GM23338 (cell line): ENCODE measurements at regions not wholly inside any gene's neighbourhood (a gene's known extent, or its start where the extent isn't known, plus 50 kb on each side); places are given as distances from the start of the nearest gene placed in this dataset.

ENCODE experiments used
- ATAC-seq: fragments of 200-7000 bp; cut with Tn5 transposase; 3 replicates; pipeline ENCODE4 v1.9.1; 2020
- DNase-seq: peaks from one replicate; pipeline ENCODE4 v3.0.0-alpha.2; 2015; ENCODE audit warnings: low spot score
- H2AFZ ChIP-seq: fragments of 200-600 bp; sonication (generic); 2 replicates; pipeline ENCODE4 v1.8.0; 2016; ENCODE audit warnings: antibody characterized with exemption, mild to moderate bottlenecking, moderate library complexity
- H3F3A ChIP-seq: fragments of 200-600 bp; sonication (generic); replicated peaks from 2 replicates; pipeline ENCODE4 v1.8.0; 2017; ENCODE audit warnings: antibody characterized with exemption, mixed run types, low read depth
- H3K27ac ChIP-seq: fragments of 200-600 bp; sonication (generic); 2 replicates; pipeline ENCODE4 v1.6.1; 2016; ENCODE audit warnings: low read depth
- H3K27me3 ChIP-seq: fragments of 200-600 bp; sonication (generic); 2 replicates; pipeline ENCODE4 v1.8.0; 2016; ENCODE audit warnings: mild to moderate bottlenecking, mixed run types, moderate library complexity; ENCODE audit not compliant: insufficient read depth
- H3K36me3 ChIP-seq: fragments of 200-600 bp; sonication (generic); 2 replicates; pipeline ENCODE4 v1.8.0; 2016; ENCODE audit warnings: mild to moderate bottlenecking; ENCODE audit not compliant: insufficient read depth
- H3K4me1 ChIP-seq: fragments of 200-600 bp; sonication (generic); 2 replicates; pipeline ENCODE4 v1.8.0; 2016; ENCODE audit warnings: mild to moderate bottlenecking, moderate library complexity; ENCODE audit not compliant: insufficient read depth
- H3K4me2 ChIP-seq: fragments of 200-600 bp; sonication (generic); 2 replicates; pipeline ENCODE4 v1.7.1; 2017; ENCODE audit warnings: mixed run types
- H3K4me3 ChIP-seq: fragments of 200-600 bp; sonication (generic); 2 replicates; pipeline ENCODE4 v1.6.1; 2016; ENCODE audit warnings: mixed run types
- H3K79me2 ChIP-seq: fragments of 200-600 bp; sonication (generic); replicated peaks from 2 replicates; pipeline ENCODE4 v1.8.0; 2017; ENCODE audit warnings: mild to moderate bottlenecking; ENCODE audit not compliant: insufficient read depth
- H3K9me2 ChIP-seq: fragments of 200-600 bp; sonication (generic); 2 replicates; pipeline ENCODE4 v1.8.0; 2017; ENCODE audit not compliant: insufficient read depth
- H4K20me1 ChIP-seq: fragments of 200-600 bp; sonication (generic); replicated peaks from 2 replicates; pipeline ENCODE4 v1.8.0; 2017; ENCODE audit warnings: mild to moderate bottlenecking; ENCODE audit not compliant: insufficient read depth
- H3K27ac Mint-ChIP-seq: 2 replicates; pipeline ENCODE4 v1.8.0; 2020; ENCODE audit warnings: inconsistent platforms, mild to moderate bottlenecking, moderate library complexity, mixed read lengths
- H3K27me3 Mint-ChIP-seq: 3 replicates; pipeline ENCODE4 v1.8.0; 2022; ENCODE audit warnings: low read depth, mild to moderate bottlenecking, moderate library complexity, mixed read lengths, inconsistent platforms; ENCODE audit not compliant: insufficient read depth, poor library complexity
- H3K36me3 Mint-ChIP-seq: 3 replicates; pipeline ENCODE4 v1.8.0; 2021; ENCODE audit warnings: low read depth, mild to moderate bottlenecking, inconsistent platforms, moderate library complexity, mixed read lengths
- H3K4me1 Mint-ChIP-seq: 3 replicates; pipeline ENCODE4 v1.8.0; 2020; ENCODE audit warnings: mild to moderate bottlenecking, inconsistent platforms, mixed read lengths
- H3K4me3 Mint-ChIP-seq: 3 replicates; pipeline ENCODE4 v1.8.0; 2021; ENCODE audit warnings: moderate library complexity, mild to moderate bottlenecking, inconsistent platforms, mixed read lengths
- H3K9me3 Mint-ChIP-seq: 3 replicates; pipeline ENCODE4 v1.8.0; 2020; ENCODE audit warnings: moderate library complexity, mild to moderate bottlenecking, inconsistent platforms, mixed read lengths
- CREB1 ChIP-seq: fragments of 250-450 bp; sonication (Bioruptor Pico); IDR thresholded peaks from 2 replicates; pipeline ENCODE4 v1.5.0; 2020; ENCODE audit warnings: low read depth, mild to moderate bottlenecking, moderate library complexity
- EZH2 ChIP-seq: fragments of 200-600 bp; sonication (generic); IDR thresholded peaks from one replicate; pipeline ENCODE4 v1.8.0; 2017; ENCODE audit warnings: antibody characterized with exemption, mild to moderate bottlenecking, low read depth; ENCODE audit not compliant: unreplicated experiment
- JUNB ChIP-seq: IDR thresholded peaks from one replicate; pipeline ENCODE4 v1.6.1; 2016; ENCODE audit warnings: antibody characterized with exemption; ENCODE audit not compliant: unreplicated experiment
- NANOG ChIP-seq: IDR thresholded peaks from 2 replicates; pipeline ENCODE4 v1.6.1; 2016; ENCODE audit warnings: antibody characterized with exemption, borderline replicate concordance
- POLR2AphosphoS5 ChIP-seq: IDR thresholded peaks from 2 replicates; pipeline ENCODE4 v1.6.1; 2016; ENCODE audit warnings: antibody characterized with exemption, low read depth
- STAT1 ChIP-seq: IDR thresholded peaks from one replicate; pipeline ENCODE4 v1.6.1; 2016; ENCODE audit warnings: antibody characterized with exemption; ENCODE audit not compliant: unreplicated experiment
- ZNF114 ChIP-seq: fragments of 250-450 bp; sonication (Bioruptor Pico); IDR thresholded peaks from 2 replicates; pipeline ENCODE4 v1.5.0; 2020; ENCODE audit warnings: mild to moderate bottlenecking, moderate library complexity
- TF ChIP-seq, protein P1 (sequence below): fragments of 250-450 bp; sonication (Bioruptor Pico); IDR thresholded peaks from 2 replicates; pipeline ENCODE4 v1.5.0; 2020; ENCODE audit warnings: mild to moderate bottlenecking, moderate library complexity

- no peaks in the 10 kb centered on the region for H3K27me3 ChIP-seq
- H3K4me1 Mint-ChIP-seq = peaks cover 17% of the 10 kb centered on the region
- no peak overlapping the region for H3K4me3 Mint-ChIP-seq
- H3K9me2 ChIP-seq = peaks cover 13% of the 10 kb centered on the region; the same call in 1 of the 2 replicates
- H3K4me1 ChIP-seq = no peaks in the 10 kb centered on the region
- no peak overlapping the region for H3K27ac ChIP-seq
- H3K9me3 Mint-ChIP-seq = no peaks in the 10 kb centered on the region; the same call in 2 of the 3 replicates
- no peak overlapping the region for H3K4me3 ChIP-seq
- no peaks in the 10 kb centered on the region for H3K79me2 ChIP-seq
- DNase-seq = no peak
- no peak overlapping the region for H3K4me2 ChIP-seq
- H3K36me3 Mint-ChIP-seq = no peaks in the 10 kb centered on the region; the same call in 2 of the 3 replicates
- H3F3A ChIP-seq = no peaks in the 10 kb centered on the region
- no peak overlapping the region for H3K27ac Mint-ChIP-seq
- ATAC-seq = no peak
- no peaks in the 10 kb centered on the region for H4K20me1 ChIP-seq
- H3K36me3 ChIP-seq = no peaks in the 10 kb centered on the region
- TF ChIP-seq STAT1 (no peak), POLR2AphosphoS5 (no peak), NANOG (no peak), ZNF114 (CRISPR knock-in tag) (no peak), EZH2 (no peak), CREB1 (no peak), JUNB (no peak)
- TF ChIP-seq, protein P1, sequence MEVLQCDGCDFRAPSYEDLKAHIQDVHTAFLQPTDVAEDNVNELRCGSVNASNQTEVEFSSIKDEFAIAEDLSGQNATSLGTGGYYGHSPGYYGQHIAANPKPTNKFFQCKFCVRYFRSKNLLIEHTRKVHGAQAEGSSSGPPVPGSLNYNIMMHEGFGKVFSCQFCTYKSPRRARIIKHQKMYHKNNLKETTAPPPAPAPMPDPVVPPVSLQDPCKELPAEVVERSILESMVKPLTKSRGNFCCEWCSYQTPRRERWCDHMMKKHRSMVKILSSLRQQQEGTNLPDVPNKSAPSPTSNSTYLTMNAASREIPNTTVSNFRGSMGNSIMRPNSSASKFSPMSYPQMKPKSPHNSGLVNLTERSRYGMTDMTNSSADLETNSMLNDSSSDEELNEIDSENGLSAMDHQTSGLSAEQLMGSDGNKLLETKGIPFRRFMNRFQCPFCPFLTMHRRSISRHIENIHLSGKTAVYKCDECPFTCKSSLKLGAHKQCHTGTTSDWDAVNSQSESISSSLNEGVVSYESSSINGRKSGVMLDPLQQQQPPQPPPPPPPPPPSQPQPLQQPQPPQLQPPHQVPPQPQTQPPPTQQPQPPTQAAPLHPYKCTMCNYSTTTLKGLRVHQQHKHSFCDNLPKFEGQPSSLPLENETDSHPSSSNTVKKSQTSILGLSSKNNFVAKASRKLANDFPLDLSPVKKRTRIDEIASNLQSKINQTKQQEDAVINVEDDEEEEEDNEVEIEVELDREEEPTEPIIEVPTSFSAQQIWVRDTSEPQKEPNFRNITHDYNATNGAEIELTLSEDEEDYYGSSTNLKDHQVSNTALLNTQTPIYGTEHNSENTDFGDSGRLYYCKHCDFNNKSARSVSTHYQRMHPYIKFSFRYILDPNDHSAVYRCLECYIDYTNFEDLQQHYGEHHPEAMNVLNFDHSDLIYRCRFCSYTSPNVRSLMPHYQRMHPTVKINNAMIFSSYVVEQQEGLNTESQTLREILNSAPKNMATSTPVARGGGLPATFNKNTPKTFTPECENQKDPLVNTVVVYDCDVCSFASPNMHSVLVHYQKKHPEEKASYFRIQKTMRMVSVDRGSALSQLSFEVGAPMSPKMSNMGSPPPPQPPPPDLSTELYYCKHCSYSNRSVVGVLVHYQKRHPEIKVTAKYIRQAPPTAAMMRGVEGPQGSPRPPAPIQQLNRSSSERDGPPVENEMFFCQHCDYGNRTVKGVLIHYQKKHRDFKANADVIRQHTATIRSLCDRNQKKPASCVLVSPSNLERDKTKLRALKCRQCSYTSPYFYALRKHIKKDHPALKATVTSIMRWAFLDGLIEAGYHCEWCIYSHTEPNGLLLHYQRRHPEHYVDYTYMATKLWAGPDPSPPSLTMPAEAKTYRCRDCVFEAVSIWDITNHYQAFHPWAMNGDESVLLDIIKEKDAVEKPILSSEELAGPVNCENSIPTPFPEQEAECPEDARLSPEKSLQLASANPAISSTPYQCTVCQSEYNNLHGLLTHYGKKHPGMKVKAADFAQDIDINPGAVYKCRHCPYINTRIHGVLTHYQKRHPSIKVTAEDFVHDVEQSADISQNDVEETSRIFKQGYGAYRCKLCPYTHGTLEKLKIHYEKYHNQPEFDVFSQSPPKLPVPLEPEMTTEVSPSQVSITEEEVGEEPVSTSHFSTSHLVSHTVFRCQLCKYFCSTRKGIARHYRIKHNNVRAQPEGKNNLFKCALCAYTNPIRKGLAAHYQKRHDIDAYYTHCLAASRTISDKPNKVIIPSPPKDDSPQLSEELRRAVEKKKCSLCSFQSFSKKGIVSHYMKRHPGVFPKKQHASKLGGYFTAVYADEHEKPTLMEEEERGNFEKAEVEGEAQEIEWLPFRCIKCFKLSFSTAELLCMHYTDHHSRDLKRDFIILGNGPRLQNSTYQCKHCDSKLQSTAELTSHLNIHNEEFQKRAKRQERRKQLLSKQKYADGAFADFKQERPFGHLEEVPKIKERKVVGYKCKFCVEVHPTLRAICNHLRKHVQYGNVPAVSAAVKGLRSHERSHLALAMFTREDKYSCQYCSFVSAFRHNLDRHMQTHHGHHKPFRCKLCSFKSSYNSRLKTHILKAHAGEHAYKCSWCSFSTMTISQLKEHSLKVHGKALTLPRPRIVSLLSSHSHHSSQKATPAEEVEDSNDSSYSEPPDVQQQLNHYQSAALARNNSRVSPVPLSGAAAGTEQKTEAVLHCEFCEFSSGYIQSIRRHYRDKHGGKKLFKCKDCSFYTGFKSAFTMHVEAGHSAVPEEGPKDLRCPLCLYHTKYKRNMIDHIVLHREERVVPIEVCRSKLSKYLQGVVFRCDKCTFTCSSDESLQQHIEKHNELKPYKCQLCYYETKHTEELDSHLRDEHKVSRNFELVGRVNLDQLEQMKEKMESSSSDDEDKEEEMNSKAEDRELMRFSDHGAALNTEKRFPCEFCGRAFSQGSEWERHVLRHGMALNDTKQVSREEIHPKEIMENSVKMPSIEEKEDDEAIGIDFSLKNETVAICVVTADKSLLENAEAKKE (CRISPR knock-in tag) = no peak
- no peak overlapping the region for H2AFZ ChIP-seq
- H3K27me3 Mint-ChIP-seq = peaks cover 1% of the 10 kb centered on the region
These were observed 505.5 kb upstream of the WWC1 start for GRCh38 chr5:167785901-167786300.
